Bone marrow (tissue), 2 donors: ENCODE measurements at regions not wholly inside any gene's neighbourhood (a gene's known extent, or its start where the extent isn't known, plus 50 kb on each side); places are given as distances from the start of the nearest gene placed in this dataset.

ENCODE experiments used
- DNase-seq, 2 donors: peaks; one replicate each; lab custom pipeline; 2025; lab: John Stamatoyannopoulos, UW

- DNase-seq = no peak
Measured at GRCh38 chr6:148053209-148053608, 289.4 kb upstream of the SASH1 start.

GRCh38 chr6:148053796-148054195 is 288.8 kb upstream of the SASH1 start:
- no peak for DNase-seq

- no peak for DNase-seq
Measured at GRCh38 chr6:148054219-148054618, 288.4 kb upstream of the SASH1 start.

- DNase-seq = no peak
Measured at GRCh38 chr6:148055419-148055818, 287.2 kb upstream of the SASH1 start.

GRCh38 chr6:148059869-148060268 is 282.8 kb upstream of the SASH1 start:
- DNase-seq = no peak

GRCh38 chr6:148064406-148065134 is 278.1 kb upstream of the SASH1 start:
- no peak for DNase-seq

- no peak for DNase-seq
Measured at GRCh38 chr6:148068437-148069061, 274.1 kb upstream of the SASH1 start.

- DNase-seq = no peak
Measured at GRCh38 chr6:148069256-148069655, 273.4 kb upstream of the SASH1 start.

GRCh38 chr6:148074291-148074690 is 268.3 kb upstream of the SASH1 start:
- no peak for DNase-seq

- DNase-seq = no peak
Measured at GRCh38 chr6:148074738-148075137, 267.9 kb upstream of the SASH1 start.

- no peak for DNase-seq
Measured at GRCh38 chr6:148075352-148075751, 267.3 kb upstream of the SASH1 start.

GRCh38 chr6:148076051-148076450 is 266.6 kb upstream of the SASH1 start:
- no peak for DNase-seq

- no peak for DNase-seq
Measured at GRCh38 chr6:148080315-148080714, 262.3 kb upstream of the SASH1 start.

- no peak for DNase-seq
Measured at GRCh38 chr6:148081076-148081475, 261.6 kb upstream of the SASH1 start.

- DNase-seq = no peak
Measured at GRCh38 chr6:148082044-148082443, 260.6 kb upstream of the SASH1 start.

GRCh38 chr6:148082696-148083095 is 259.9 kb upstream of the SASH1 start:
- DNase-seq = no peak

- DNase-seq = no peak
Measured at GRCh38 chr6:148085631-148086331, 256.9 kb upstream of the SASH1 start.

GRCh38 chr6:148086386-148086785 is 256.3 kb upstream of the SASH1 start:
- no peak for DNase-seq

GRCh38 chr6:148086843-148087242 is 255.8 kb upstream of the SASH1 start:
- no peak for DNase-seq

- DNase-seq = no peak
Measured at GRCh38 chr6:148087659-148088058, 255.0 kb upstream of the SASH1 start.

GRCh38 chr6:148090326-148090725 is 252.3 kb upstream of the SASH1 start:
- no peak for DNase-seq

- no peak for DNase-seq
Measured at GRCh38 chr6:148091394-148091793, 251.2 kb upstream of the SASH1 start.

GRCh38 chr6:148103436-148103835 is 239.2 kb upstream of the SASH1 start:
- no peak for DNase-seq
